Erythroblast (primary cell): ENCODE measurements at regions not wholly inside any gene's neighbourhood (a gene's known extent, or its start where the extent isn't known, plus 50 kb on each side); places are given as distances from the start of the nearest gene placed in this dataset.

Source experiments
- DNase-seq, 2 experiments: peaks; one replicate each; lab custom pipeline; 2025; lab: John Stamatoyannopoulos, UW
- GATA1 ChIP-seq: IDR thresholded peaks from 2 replicates; pipeline ENCODE4 v1.6.1; 2011; ENCODE audit warnings: low read depth, mild to moderate bottlenecking, control low read depth, low read length, moderate library complexity
- POLR2A ChIP-seq: IDR thresholded peaks from 2 replicates; pipeline ENCODE4 v1.6.1; 2011; ENCODE audit warnings: mild to moderate bottlenecking, low read length

DNA sequence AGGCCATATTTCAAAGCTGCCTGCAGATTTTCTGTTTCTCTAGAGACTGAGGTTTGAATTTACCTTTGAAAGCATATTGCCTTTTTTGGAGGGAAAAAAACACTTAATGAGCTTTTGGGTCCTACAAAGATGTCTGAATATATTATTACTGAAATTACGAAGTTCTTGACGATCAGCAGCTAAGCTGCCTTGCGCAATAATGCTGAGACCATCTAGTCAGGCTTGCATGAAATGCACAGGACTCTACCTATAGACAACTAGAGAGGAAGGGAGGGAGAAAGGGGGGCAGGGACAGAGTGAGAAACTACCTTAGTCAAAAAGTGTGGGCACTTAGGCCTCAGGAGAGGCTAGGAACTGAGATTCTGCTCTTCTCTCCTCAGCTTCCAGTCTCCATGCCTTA, 175.9 kb upstream of the KIF2A start:
- TF ChIP-seq POLR2A: no peak
- TF ChIP-seq GATA1: no peak
- DNase-seq: no peak

DNA sequence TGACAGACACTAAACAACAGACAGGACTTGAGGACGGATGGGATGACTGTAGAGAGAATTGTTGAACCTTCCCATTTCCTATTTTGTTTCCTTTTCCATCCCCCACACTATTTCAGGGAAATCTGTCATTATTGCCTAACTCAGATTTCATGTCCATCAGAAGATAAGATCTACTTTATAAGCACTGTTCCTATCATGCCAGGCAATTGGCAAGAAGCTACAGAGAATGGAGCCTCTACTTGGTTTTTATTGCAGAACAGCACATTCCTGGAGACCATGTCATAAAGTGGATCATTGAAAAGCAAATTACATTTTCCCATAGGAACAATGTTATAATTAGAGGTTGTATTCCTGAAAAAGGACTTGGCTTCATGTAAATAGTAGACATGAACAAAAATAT, 173.7 kb upstream of the KIF2A start:
- no peak for DNase-seq

DNA sequence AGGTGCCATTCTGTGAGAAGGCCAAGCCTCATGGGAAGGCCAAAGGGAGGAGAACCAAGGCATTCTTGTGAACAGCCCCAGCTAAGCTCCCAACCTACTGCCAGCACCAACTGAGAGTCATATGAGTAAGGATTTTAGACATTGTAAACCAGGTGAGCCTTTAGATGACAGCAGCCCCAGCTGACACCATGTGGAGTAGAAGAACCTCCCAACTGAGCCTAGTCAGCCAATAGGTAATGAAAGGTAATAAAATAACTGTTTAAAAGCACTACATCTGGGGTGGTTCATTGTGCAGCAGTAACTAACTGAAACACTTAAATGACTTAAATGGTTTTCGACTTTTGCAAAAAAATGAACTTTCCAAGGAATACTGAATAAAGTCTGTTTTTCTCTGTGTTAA, 172.6 kb upstream of the KIF2A start:
- no peak for TF ChIP-seq POLR2A
- TF ChIP-seq GATA1: no peak

More for the DNA sequence above, 173.7 kb upstream of the KIF2A start:
- TF ChIP-seq POLR2A: no peak
- TF ChIP-seq GATA1: no peak

DNA sequence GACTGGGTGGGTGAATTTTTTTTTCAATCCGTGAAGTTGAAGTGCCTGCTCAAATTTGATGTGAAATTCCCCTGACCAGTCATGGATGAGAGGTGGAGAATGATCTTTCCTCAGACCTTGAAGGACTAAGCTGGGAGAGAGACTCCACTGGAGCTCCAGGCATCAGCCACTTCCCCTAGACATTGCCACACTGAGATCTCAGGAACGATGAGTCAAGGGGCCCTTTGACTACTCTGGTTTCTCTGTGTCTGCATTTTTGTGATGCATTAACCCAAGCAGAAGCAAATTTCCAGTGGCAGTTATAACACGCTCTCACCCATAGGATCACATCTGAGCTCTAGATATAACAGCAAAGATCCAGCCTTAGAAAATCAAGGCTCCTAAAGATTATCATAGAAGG, 171.2 kb upstream of the KIF2A start:
- DNase-seq: no peak
- no peak for TF ChIP-seq POLR2A
- no peak for TF ChIP-seq GATA1

More for the DNA sequence above, 172.6 kb upstream of the KIF2A start:
- no peak for DNase-seq

DNA sequence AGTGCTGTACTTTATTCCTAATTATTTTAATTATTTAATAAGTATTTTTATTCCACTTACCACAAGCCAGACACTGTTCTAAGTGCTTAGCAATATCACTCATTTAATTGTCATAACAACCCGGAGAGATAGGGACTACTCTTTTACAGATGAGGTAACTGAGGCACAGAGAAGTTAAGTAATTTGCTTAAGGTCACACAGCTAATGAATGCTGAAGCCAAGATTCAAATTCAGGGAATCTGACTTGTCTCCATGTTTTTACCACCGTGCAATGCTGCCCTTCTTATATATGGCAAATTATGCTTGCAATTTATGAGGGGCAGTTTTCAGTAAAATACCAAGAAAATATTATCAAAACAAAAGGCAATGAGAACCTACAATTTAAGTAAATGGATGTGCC, 168.4 kb upstream of the KIF2A start:
- TF ChIP-seq POLR2A (no peak), GATA1 (no peak)

DNA sequence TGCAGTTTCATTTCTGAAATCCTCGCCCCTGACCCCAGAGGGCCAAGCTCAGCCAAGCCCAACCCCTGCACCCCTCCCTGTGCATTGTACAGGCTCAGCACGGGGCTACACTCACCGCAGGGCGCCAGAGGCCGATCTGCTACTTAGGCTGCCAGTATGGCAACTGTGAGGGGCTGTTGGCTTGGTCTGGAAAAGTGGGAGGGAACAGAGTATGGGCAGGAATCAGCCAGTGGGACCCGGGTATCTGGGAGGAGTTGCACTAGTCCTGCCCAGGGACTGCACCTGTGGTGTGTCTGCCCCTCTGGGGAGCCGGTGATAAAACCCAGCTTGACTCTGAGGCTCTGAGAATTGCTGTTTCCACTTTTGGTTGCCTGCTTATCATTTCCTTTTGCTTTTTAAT, 167.4 kb upstream of the KIF2A start:
- no peak for DNase-seq
- TF ChIP-seq GATA1 (no peak), POLR2A (no peak)

More for the DNA sequence above, 168.4 kb upstream of the KIF2A start:
- DNase-seq: no peak

DNA sequence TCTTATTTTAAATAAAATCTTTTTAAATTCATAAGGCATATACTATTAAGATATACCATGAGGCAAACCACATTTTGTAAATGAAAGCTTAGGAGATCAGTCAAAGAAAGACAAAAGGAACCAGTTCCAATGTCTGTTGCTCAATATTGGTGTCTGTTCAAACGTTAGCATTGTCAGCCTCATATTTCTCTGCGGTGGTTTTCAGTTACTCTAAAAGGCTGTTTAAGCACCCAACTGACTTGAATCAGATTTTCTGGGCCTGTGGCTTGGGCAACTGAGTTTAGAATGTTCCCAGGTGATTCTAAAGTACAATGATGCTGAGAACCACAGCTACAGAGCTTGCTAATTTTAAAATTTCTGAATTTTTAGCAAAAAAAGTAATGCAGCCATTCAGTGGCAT, 166.3 kb upstream of the KIF2A start:
- no peak for DNase-seq
- TF ChIP-seq POLR2A (no peak), GATA1 (no peak)

DNA sequence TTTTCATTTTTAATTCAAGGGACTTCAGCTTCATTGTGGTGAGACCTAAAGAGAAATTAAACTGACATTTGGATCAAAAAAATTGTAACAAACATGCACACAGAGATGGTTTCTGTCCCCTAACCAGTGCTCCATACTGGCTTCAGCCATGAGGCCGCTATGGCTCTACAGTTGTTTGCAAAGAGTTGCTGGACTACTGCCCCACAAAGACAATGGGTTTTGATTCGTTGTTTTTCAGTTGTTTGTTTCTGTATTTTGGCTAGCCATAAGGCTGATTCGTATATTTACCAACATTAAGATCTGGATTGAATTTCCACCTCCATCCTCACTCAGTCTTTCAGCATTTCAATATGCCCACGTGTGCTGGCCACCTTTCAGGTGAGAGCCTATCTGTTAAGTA, 163.7 kb upstream of the KIF2A start:
- TF ChIP-seq GATA1 (no peak), POLR2A (no peak)
- DNase-seq: no peak

DNA sequence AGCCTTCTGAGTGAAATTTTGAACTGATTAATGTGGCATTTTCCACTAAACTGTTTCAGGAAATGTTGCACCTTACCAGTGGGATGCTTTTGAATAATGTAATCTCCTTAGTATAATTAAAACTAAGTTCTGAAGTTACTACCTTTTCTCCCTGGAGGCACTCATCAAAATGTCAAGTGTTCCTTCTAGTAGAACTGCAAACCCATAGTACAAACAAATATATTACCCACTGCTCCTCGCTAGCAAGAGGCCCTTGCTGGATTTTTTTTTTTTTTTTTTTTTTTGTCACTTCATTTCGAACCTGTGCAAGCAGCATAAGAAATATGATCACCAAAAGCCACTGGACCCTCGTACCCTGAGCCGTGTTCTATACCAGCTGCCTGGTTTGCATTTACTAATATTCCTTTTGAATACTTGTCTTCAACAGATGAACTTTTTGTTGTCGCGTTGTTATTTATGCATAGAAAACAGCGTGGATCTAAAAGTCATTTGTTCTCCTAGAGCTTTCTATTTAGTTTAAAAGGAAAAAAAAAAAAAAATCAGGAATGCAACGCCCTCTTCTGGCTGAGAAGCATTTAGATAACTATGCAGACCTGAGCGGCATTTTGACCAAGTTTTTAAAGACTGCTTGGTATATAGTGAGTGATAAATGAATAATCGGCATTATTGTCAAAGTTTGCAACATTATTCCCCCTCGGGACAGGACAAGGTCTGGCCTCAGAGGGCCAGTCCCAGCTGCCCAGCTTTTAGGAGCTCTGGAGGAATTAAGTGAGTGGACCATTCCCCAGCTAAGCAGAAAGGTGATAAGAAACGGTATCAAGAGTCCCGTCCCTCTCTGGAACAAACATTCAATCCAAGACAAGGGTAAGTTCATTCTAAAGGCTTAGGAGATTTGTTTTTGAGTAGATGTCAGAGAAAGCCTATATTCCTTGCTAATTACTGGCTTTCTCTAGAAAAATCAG, 162.5 kb upstream of the KIF2A start:
- DNase-seq: peak; percentile 5 to 23
- TF ChIP-seq GATA1: no peak
- no peak for TF ChIP-seq POLR2A

DNA sequence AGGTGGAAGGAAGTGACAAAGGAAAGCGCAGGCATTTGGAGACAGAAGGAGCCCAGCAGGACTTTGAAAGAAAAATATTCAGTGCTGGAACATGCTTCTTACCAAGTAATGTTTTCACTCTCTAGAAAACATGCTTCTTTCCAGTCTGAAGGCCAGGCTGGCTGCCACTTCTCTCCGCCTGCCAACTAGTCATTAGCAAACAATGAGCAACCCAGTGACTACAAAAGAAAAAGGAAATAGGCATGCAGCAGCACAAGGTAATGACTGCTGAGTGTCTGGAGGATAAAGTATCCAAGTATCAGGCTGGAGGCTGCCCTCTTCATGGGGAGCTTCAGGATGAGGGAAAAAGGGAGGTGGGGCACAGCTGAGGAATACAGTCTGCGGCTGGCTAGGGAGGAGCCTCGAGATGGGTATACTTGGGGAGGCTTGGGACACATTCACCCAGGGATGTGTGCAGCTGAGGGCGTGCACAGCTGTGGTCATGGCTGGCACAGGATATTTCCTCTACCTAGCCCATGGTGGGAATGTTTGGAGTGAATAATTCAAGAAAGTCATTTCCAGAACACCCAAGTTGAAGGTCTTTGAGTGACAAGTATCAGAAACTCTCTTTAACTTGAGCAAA, 161.5 kb upstream of the KIF2A start:
- TF ChIP-seq GATA1 (no peak), POLR2A (no peak)
- no peak for DNase-seq

DNA sequence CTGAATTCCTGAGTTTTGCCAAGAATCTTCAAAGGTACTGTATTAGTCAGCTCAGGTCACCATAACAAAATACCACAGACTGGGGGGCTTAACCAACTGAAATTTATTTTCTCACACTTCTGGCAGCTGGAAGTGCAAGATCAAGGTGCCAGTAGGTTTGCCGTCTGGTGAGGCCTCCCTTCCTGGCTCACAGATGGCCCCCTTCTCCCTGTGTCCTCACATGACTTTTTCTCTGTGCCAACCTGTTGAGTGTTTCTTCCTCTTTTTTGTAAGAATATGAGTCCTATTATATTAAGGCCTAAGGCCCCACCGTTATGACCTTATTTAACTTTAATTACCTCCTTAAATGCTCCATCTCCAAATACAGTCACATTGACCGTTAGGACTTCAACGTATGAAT, 156.1 kb upstream of the KIF2A start:
- TF ChIP-seq GATA1 (no peak), POLR2A (no peak)

DNA sequence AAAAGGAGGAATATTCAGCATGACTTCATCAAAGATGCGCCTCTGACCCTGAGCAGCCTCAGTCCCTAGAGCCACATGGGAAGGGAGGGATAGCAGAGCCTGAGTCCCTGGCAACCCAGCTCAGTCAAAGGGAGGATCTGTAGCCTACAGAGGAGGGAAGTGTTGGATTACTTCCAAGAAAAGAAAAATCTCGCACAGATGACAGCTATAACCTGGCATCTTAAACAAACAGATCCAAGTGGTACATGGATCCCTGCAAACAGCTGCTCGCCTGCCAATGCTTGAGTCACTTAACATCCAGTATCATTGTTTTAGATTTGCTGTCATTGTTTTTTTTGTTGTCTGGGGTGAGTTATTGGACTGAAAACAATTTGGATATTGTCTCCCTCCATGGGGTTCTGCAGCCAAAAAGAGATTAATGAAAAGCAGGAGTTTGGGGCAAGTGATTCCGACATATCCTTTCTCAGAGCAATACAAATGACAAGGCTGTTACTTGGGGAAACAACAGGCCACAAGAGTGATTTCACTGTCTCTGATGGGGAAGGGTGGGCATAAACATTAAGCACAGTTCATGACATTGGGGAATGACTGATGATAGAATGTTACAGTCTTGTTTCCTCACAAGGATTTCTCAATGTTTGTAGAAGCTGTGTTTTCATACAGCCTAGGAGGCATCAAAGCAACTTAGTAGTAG, 153.5 kb upstream of the KIF2A start:
- TF ChIP-seq POLR2A: no peak
- no peak for TF ChIP-seq GATA1
- DNase-seq: no peak

More for the DNA sequence above, 156.1 kb upstream of the KIF2A start:
- DNase-seq: no peak

DNA sequence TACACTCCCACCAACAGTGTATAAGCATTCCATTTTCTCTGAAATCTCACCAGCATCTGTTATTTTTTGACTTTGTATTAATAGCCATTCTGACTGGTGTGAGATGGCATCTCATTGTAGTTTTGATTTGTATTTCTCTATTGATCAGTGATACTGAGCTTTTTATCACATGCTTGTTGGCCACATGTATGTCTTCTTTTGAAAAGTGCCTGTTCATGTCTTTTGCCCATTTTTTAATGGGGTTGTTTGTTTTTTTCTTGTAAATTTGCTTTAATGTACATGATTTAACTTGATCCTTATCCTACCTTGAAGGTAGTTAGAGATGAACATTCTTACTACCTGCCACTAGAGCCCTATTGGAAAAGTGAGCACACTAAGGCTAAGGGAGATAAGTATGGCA, 151.2 kb upstream of the KIF2A start:
- no peak for TF ChIP-seq POLR2A
- TF ChIP-seq GATA1: no peak

DNA sequence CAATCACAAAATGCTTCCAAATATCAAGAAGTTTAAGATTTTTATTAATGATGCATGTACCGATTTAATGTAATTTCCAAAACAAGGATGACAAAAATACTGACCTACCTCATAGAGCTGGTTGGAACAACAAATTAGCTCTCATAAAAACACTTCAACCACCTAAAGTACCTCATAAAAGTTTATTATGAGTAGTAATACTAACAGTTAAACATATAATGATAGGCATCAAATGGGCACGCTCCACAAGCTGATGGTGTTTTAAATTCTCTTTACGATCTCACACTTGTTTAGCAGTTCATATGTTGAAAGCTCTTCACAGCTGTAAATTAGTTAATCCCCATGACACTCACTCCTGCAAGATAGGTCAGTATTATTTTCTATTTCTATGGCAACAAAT, 150.0 kb upstream of the KIF2A start:
- no peak for DNase-seq
- TF ChIP-seq POLR2A (no peak), GATA1 (no peak)

More for the DNA sequence above, 151.2 kb upstream of the KIF2A start:
- no peak for DNase-seq

DNA sequence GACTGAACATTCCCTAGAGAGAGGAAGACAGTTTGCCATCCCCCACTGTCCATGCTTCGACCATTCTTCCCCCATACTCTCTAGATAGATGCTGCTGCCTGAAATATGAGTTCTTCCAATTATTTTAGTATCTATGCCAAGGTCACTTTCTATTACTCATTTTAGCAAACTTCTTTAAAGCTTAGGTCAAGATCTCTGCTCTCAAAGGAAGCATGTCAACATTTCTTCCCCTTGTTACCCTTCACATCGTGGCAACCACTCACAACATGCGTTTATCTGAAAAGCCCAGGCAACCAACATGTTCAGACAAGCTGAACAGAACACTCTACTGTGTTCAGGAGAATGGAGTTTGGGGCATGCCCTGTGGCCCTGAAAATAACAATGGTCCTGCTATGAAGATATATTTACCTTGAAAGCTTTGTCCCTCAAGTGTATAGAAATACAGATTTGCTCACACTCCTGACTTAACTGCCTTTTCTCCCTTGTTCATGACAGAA, 138.4 kb upstream of the KIF2A start:
- no peak for DNase-seq
- TF ChIP-seq POLR2A: no peak
- TF ChIP-seq GATA1: no peak
